ENCODE measurements at regions not wholly inside any gene's neighbourhood (a gene's known extent, or its start where the extent isn't known, plus 50 kb on each side); places are given as distances from the start of the nearest gene placed in this dataset.

DNA sequence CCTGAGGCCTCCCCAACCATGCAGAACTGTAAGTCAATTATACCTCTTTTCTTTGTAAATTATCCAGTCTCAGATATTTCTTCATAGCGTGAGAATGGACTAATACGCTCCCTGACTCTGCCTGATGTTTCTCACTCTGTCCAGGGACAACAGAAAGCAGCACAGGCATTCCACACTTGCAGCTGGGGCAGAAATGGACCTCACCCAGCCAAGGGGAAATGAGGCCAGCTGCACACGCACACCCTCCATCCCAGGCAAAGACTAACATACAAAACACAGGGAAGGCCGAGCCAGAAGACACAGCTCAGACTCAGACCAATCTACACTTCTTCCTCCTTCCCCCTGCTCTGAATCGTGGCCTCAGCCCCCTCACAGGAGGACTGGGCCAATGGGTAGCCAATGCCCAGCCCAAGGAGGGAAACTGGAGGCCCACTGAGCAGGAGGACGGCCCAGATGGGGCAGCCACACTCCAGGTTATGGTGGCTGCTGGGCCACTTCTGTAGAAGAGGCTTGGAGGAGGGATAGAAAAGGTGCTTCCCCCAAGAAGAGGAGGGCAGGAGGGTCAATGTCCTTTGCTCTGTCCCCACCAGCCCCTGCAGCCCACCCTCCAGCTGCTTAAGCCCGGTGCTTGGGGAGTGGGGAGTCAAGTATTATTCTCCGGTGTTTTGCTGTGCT lies 228.4 kb downstream of the NPHP4 start:
- no peaks in the 10 kb centered on the region for H3K36me3 Mint-ChIP-seq (ENCODE audit: low read depth)
- ChIA-PET CTCF (no interaction called here), POLR2A (no interaction called here)
- H3K9me3 Mint-ChIP-seq, result peaks cover 16% of the 10 kb centered on the region
- DNase-seq, result no peak
- no peak overlapping the region for H3K4me3 Mint-ChIP-seq
- no peaks in the 10 kb centered on the region for H3K27me3 Mint-ChIP-seq
- no peak overlapping the region for H3K27ac Mint-ChIP-seq
- H3K4me1 Mint-ChIP-seq, result no peaks in the 10 kb centered on the region

DNA sequence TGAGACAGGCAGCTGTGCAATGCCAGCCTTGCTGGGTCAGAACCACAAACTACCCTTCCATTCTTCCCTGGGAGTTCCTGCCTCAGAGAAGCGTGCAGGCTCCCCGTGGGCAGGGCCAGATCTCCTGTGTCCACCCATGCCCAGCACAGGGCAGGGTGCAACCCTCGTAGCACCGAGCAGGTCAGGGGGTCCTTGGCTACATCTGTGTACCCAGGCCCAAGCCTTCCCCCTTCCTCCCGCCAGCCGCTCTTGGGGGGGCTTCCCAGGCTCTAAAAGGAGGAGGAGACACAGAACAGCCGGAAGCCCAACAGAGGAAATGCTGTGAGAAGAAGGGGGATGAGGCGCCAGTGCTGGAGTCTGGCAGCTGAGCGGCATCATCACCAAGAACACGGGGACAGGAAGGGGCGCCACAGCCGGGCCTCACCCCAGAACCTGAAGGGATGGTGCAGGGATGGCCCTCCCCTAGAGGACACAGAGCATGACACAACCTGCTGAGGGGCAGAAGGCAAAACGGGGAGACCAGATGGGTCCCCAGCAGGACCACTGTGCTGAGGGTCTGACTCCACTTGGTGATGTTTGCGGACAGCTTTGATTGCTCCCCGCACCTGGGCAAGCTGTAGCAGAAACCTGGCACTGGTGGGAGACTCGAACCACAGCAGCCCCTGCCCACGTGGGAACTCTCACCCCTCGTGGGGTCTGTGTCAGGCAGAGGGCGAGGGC lies 233.2 kb downstream of the NPHP4 start:
- no peaks in the 10 kb centered on the region for H3K27me3 Mint-ChIP-seq
- H3K27ac Mint-ChIP-seq, result no peak overlapping the region
- ChIA-PET POLR2A (no interaction called here), CTCF (no interaction called here)
- H3K4me3 Mint-ChIP-seq, result no peak overlapping the region
- H3K36me3 Mint-ChIP-seq (ENCODE audit: low read depth), result no peaks in the 10 kb centered on the region
- no peak for DNase-seq
- no peaks in the 10 kb centered on the region for H3K4me1 Mint-ChIP-seq
- H3K9me3 Mint-ChIP-seq, result peaks cover 16% of the 10 kb centered on the region

DNA sequence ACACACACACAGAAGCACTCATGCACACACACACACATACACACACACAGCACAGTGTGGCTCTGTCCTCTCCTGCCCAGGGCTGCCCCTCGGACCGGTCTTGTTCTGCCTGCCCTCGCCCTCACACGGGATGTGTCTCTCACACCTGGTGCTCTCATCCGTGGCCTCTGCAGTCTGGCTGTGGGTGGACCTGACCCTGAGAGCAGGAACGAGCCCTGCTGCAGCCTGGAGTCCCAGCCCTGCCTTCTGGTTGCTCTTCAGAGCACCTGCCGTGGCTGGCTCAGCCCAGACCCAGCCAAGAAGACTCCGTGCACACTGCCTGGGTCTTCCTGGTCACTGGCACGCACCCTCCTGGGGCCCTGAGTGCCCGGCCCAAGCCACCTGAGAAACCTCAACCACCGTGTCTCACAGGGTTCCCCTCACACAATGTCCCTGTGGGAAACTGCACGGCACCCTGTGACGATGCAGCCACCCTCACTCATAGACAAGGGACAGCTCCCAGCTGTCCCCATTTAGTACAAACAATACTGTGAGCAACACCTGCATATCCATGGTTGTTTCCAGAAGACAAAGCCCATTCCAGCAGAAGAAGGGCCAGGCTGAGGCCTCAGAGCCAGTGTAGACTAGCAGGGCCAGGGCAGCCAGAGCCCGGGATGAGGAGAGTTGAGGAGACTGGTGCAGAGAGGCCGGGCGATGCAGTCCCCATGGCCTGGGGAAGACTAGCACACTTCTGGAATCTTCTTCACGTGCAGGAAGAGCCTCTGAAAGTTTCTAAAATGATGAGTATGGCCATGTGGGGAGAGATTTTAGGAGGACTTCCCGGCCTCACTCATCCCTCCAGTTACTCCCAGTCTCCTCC lies 234.0 kb downstream of the NPHP4 start:
- Mint-ChIP-seq H3K9me3 (peaks cover 10% of the 10 kb centered on the region), H3K36me3 (ENCODE audit: low read depth) (no peaks in the 10 kb centered on the region), H3K4me1 (no peaks in the 10 kb centered on the region), H3K27me3 (no peaks in the 10 kb centered on the region), H3K27ac (no peak overlapping the region), H3K4me3 (no peak overlapping the region)
- DNase-seq, result no peak
- ChIA-PET CTCF (no interaction called here), POLR2A (no interaction called here)

GRCh38 chr1:5757187-5757805 lies 234.9 kb downstream of the NPHP4 start:
- ChIA-PET CTCF (no interaction called here), POLR2A (no interaction called here)
- Mint-ChIP-seq H3K27me3 (no peaks in the 10 kb centered on the region), H3K4me1 (no peaks in the 10 kb centered on the region), H3K4me3 (no peak overlapping the region), H3K9me3 (peaks cover 8% of the 10 kb centered on the region), H3K36me3 (ENCODE audit: low read depth) (no peaks in the 10 kb centered on the region), H3K27ac (no peak overlapping the region)
- no peak for DNase-seq

DNA sequence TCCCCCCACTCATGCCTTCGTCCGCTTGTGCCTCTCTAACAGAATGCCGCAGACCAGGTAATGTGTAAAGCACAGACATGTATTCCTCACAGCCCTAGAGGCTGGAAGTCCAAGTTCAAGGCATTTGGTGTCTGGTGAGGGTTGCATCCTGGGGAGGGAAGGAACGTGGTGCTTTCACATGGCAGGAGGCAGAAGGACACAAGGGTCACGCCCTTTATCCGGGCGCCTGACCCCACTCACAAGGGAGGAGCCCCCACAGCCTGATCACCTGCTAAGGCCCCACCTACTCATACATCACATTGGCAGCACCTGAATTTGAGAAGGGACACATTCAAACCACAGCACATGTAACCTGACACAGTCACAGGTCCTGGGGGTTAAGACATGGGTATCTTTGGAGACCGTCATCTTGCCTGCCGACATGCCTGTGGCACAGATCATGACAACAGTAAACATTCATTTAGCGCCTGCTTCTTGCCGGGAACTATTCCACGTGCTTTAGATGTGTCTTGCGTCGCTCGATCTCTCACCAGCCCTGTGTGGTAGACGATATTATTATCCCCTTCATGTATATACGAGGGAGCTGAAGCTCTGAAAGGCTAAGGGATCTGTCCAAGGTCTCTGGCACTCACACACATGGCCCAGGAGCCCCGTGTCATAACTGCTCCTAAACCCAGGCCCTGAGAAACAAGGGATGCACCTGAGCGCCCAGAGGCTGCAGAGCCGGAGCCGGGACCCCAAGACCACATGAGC lies 235.6 kb downstream of the NPHP4 start:
- Mint-ChIP-seq H3K27me3 (no peaks in the 10 kb centered on the region), H3K9me3 (peaks cover 8% of the 10 kb centered on the region), H3K4me3 (no peak overlapping the region), H3K36me3 (ENCODE audit: low read depth) (no peaks in the 10 kb centered on the region), H3K4me1 (no peaks in the 10 kb centered on the region), H3K27ac (no peak overlapping the region)
- POLR2A ChIA-PET, result no interaction called here
- CTCF ChIA-PET, result no interaction called here
- no peak for DNase-seq

GRCh38 chr1:5755552-5756125 lies 236.6 kb downstream of the NPHP4 start:
- Mint-ChIP-seq H3K27ac (no peak overlapping the region), H3K4me1 (no peaks in the 10 kb centered on the region), H3K36me3 (ENCODE audit: low read depth) (no peaks in the 10 kb centered on the region), H3K4me3 (no peak overlapping the region), H3K9me3 (peaks cover 7% of the 10 kb centered on the region), H3K27me3 (no peaks in the 10 kb centered on the region)
- POLR2A ChIA-PET, result no interaction called here
- CTCF ChIA-PET, result interaction anchor here (0.7 kb wide), 1 partner anchor 281 kb away, joined by 3 read pairs; no protein-coding TSS in a partner anchor
- DNase-seq, result no peak

DNA sequence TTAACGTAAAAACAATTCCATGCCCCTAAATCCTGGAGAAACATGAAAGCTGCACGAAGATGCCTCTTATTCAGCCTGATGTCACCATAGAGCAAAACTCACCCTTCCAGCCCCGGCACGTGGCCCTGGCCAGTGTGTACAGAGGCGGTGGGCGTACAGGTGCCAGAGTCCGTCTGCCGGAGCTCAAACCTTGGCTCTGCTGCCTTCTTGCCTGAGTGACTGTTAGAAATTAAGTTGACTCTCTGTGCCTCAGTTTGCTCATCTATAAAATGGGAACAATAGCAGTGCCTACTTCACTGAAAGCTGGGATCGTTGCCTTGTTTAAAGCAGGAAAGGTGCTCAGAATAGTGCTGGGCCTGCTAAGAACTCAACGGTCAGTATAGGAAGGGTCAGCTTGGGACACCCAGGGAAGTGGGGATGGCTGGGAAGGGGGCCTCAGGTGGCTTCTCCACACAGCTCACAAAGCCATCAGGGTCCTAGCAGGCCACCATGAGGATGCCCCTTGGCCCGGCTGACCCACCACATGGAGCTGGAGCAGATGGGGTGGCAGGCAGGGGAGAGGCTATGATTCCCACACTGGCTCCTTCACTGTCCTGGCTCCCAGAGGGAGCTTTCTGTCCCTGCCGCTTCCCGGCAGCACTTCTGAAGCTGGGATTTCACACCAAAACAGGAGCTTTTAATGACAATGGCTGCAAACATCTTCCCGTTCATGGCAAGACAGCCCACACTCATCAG lies 237.2 kb downstream of the NPHP4 start:
- CTCF ChIA-PET, result interaction anchor here (0.7 kb wide), 1 partner anchor 282 kb away, joined by 3 read pairs; no protein-coding TSS in a partner anchor

GRCh38 chr1:5753549-5754421 lies 238.4 kb downstream of the NPHP4 start:
- POLR2A ChIA-PET, result no interaction called here
- Mint-ChIP-seq H3K9me3 (no peaks in the 10 kb centered on the region), H3K27me3 (no peaks in the 10 kb centered on the region), H3K27ac (no peak overlapping the region), H3K4me3 (no peak overlapping the region), H3K4me1 (no peaks in the 10 kb centered on the region), H3K36me3 (ENCODE audit: low read depth) (no peaks in the 10 kb centered on the region)
- CTCF ChIA-PET, result no interaction called here
- DNase-seq, result no peak

More for the DNA sequence above, 237.2 kb downstream of the NPHP4 start:
- H3K4me1 Mint-ChIP-seq, result no peaks in the 10 kb centered on the region
- POLR2A ChIA-PET, result no interaction called here
- no peaks in the 10 kb centered on the region for H3K27me3 Mint-ChIP-seq
- no peak overlapping the region for H3K4me3 Mint-ChIP-seq
- H3K9me3 Mint-ChIP-seq, result peaks cover under 1% of the 10 kb centered on the region
- DNase-seq, result no peak
- no peak overlapping the region for H3K27ac Mint-ChIP-seq
- H3K36me3 Mint-ChIP-seq (ENCODE audit: low read depth), result no peaks in the 10 kb centered on the region

GRCh38 chr1:5752746-5753548 lies 239.3 kb downstream of the NPHP4 start:
- Mint-ChIP-seq H3K4me3 (no peak overlapping the region), H3K36me3 (ENCODE audit: low read depth) (no peaks in the 10 kb centered on the region), H3K4me1 (no peaks in the 10 kb centered on the region), H3K27me3 (no peaks in the 10 kb centered on the region), H3K9me3 (no peaks in the 10 kb centered on the region), H3K27ac (no peak overlapping the region)
- DNase-seq, result no peak
- CTCF ChIA-PET, result no interaction called here
- POLR2A ChIA-PET, result no interaction called here

- Mint-ChIP-seq H3K27me3 (no peaks in the 10 kb centered on the region), H3K4me3 (no peak overlapping the region)
- CTCF ChIA-PET, result no interaction called here
Observed at GRCh38 chr1:5751833-5752745, 240.1 kb downstream of the NPHP4 start.

More at GRCh38 chr1:5751833-5752745, 240.1 kb downstream of the NPHP4 start:
- Mint-ChIP-seq H3K27ac (no peak overlapping the region), H3K4me1 (no peaks in the 10 kb centered on the region), H3K9me3 (no peaks in the 10 kb centered on the region), H3K36me3 (ENCODE audit: low read depth) (no peaks in the 10 kb centered on the region)
- POLR2A ChIA-PET, result no interaction called here
- no peak for DNase-seq
